CD14-positive monocyte (primary cell): ENCODE measurements at regions not wholly inside any gene's neighbourhood (a gene's known extent, or its start where the extent isn't known, plus 50 kb on each side); places are given as distances from the start of the nearest gene placed in this dataset.

ENCODE experiments used
- DNase-seq, 3 donors: peaks; one replicate each; pipeline ENCODE4 v3.0.0-alpha.2; 2011 to 2022
- H2AFZ ChIP-seq: 2 replicates; pipeline ENCODE4 v1.6.0; 2012; ENCODE audit warnings: mild to moderate bottlenecking, low read depth, low read length, inconsistent platforms; ENCODE audit not compliant: insufficient read depth, poor library complexity, severe bottlenecking
- H3K27ac ChIP-seq, 2 donors: 1 replicate in 1 of 2; 2 replicates in 1 of 2; pipeline ENCODE4 v1.5.1; 2012 to 2013; ENCODE audit warnings: low read length in 2 of 2, control low read depth in 1 of 2, inconsistent platforms in 1 of 2, low read depth in 1 of 2, mild to moderate bottlenecking in 1 of 2
- H3K27me3 ChIP-seq, 2 donors: one replicate each; pipeline versions ENCODE4 v1.6.0 to v1.6.1; 2011 to 2013; ENCODE audit warnings: low read length in 2 of 2; ENCODE audit not compliant: control insufficient read depth in 2 of 2, insufficient read depth in 2 of 2
- H3K36me3 ChIP-seq, 2 donors: replicated peaks in 1 of 2; 1 replicate in 1 of 2; 2 replicates in 1 of 2; pipeline versions ENCODE4 v1.5.1 to v1.6.1; 2012 to 2013; ENCODE audit warnings: low read length in 2 of 2, control low read depth in 1 of 2, inconsistent platforms in 1 of 2, mild to moderate bottlenecking in 1 of 2; ENCODE audit not compliant: insufficient read depth in 2 of 2, control insufficient read depth in 1 of 2
- H3K4me1 ChIP-seq, 2 donors: 1 replicate in 1 of 2; 2 replicates in 1 of 2; pipeline versions ENCODE4 v1.5.1 to v1.6.1; 2012 to 2013; ENCODE audit warnings: low read length in 2 of 2, control low read depth in 1 of 2, inconsistent platforms in 1 of 2, mild to moderate bottlenecking in 1 of 2, moderate library complexity in 1 of 2; ENCODE audit not compliant: insufficient read depth in 2 of 2, control insufficient read depth in 1 of 2
- H3K4me2 ChIP-seq: replicated peaks from 2 replicates; pipeline ENCODE3; 2012; ENCODE audit warnings: low read length, moderate library complexity, mild to moderate bottlenecking; ENCODE audit not compliant: poor library complexity, severe bottlenecking; ENCODE audit errors: extremely low read depth
- H3K4me3 ChIP-seq, 3 experiments: fragments of 200-600 bp in 1 of 3; sonication (generic) in 1 of 3; replicated peaks in 1 of 3; 1 replicate in 2 of 3; 2 replicates in 1 of 3; pipeline ENCODE4 v1.5.1; 2011 to 2013; ENCODE audit warnings: low read length in 3 of 3, mild to moderate bottlenecking in 3 of 3, control low read depth in 2 of 3, low read depth in 2 of 3, inconsistent platforms in 1 of 3, moderate library complexity in 1 of 3
- H3K79me2 ChIP-seq: 2 replicates; pipeline ENCODE4 v1.6.0; 2012; ENCODE audit warnings: mild to moderate bottlenecking, control low read depth, inconsistent platforms, low read length, moderate library complexity; ENCODE audit not compliant: insufficient read depth
- H3K9ac ChIP-seq: 2 replicates; pipeline ENCODE4 v1.6.0; 2017; ENCODE audit warnings: low read length, mild to moderate bottlenecking; ENCODE audit not compliant: insufficient read depth, poor library complexity, severe bottlenecking
- H3K9me3 ChIP-seq, 2 donors: replicated peaks in 1 of 2; 1 replicate in 1 of 2; 2 replicates in 1 of 2; pipeline versions ENCODE4 v1.5.1 to v1.6.1; 2012 to 2013; ENCODE audit warnings: low read length in 2 of 2, control low read depth in 1 of 2; ENCODE audit not compliant: control insufficient read depth in 1 of 2, insufficient read depth in 1 of 2
- H4K20me1 ChIP-seq: 2 replicates; pipeline ENCODE4 v1.6.0; 2012; ENCODE audit warnings: mild to moderate bottlenecking, low read length, control low read depth, moderate library complexity; ENCODE audit not compliant: insufficient read depth
- H3K27ac Mint-ChIP-seq, 7 donors: one replicate each; pipeline ENCODE4 v1.8.0; 2020; ENCODE audit warnings: mild to moderate bottlenecking in 7 of 7, mixed read lengths in 7 of 7, moderate library complexity in 6 of 7, inconsistent platforms in 2 of 7
- H3K27me3 Mint-ChIP-seq, 3 donors: one replicate each; pipeline ENCODE4 v1.8.0; 2021 to 2022; ENCODE audit warnings: low read depth in 3 of 3, mild to moderate bottlenecking in 3 of 3, mixed read lengths in 3 of 3, moderate library complexity in 3 of 3, inconsistent platforms in 1 of 3
- H3K36me3 Mint-ChIP-seq, 2 donors: one replicate each; pipeline ENCODE4 v1.8.0; 2020; ENCODE audit warnings: mixed read lengths in 2 of 2, inconsistent platforms in 1 of 2, mild to moderate bottlenecking in 1 of 2
- H3K4me1 Mint-ChIP-seq: one replicate; pipeline ENCODE4 v1.8.0; 2020; ENCODE audit warnings: mild to moderate bottlenecking, mixed read lengths
- H3K4me3 Mint-ChIP-seq, 2 donors: one replicate each; pipeline ENCODE4 v1.8.0; 2020; ENCODE audit warnings: mild to moderate bottlenecking in 2 of 2, mixed read lengths in 2 of 2, moderate library complexity in 1 of 2
- H3K9me3 Mint-ChIP-seq, 7 donors: one replicate each; pipeline ENCODE4 v1.8.0; 2020 to 2022; ENCODE audit warnings: mixed read lengths in 7 of 7, mild to moderate bottlenecking in 6 of 7, moderate library complexity in 6 of 7, inconsistent platforms in 2 of 7
- WGBS: methylation state at CpG from one replicate; pipeline ENCODE4 v1.1.5; 2013; ENCODE audit warnings: missing lambda C conversion rate; ENCODE audit not compliant: insufficient coverage; 5-methylcytosine and 5-hydroxymethylcytosine counted together
- intact Hi-C, 2 donors: fragments of 100-400 bp; cut with micrococcal nuclease; formaldehyde crosslinking; loops; one replicate each; pipeline versions ENCODE4 v1.15.0 to v1.15.1; 2023
- TF ChIP-seq, protein P1 (sequence below): fragments of 200-600 bp; IDR thresholded peaks from one replicate; pipeline ENCODE4 v1.8.0; 2022; ENCODE audit warnings: antibody characterized with exemption, mild to moderate bottlenecking

DNA sequence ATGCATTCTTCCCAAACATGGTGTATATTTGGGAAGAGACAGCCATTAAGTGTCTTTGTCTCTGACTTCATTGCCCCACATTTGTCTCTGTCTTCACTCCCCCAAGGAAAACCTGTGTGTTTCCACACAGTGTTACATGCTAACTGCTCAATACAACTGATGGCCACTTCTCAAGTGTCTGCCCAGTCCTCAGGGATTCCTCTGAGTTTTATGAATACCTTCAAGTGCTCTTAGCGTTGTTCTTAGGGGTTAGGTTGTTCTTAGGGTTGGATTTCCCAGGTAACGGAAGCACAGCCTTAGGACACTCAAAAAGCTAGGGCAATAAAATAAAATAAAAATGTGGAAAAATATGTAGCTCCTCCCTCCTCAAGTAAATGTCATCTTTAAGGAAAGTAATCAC, 64.7 kb upstream of the PLAC8 start:
- Histone ChIP-seq H4K20me1 (no peaks in the 10 kb centered on the region), H3K9me3 (no peaks in the 10 kb centered on the region), H3K4me1 (peaks cover 25 to 28% of the 10 kb centered on the region in 2 donors), H3K4me3 (no peak overlapping the region), H3K36me3 (no peaks in the 10 kb centered on the region), H2AFZ (no peak overlapping the region), H3K79me2 (no peaks in the 10 kb centered on the region), H3K27ac (no peak overlapping the region), H3K9ac (no peak overlapping the region), H3K4me2 (no peak overlapping the region), H3K27me3 (no peaks in the 10 kb centered on the region)
- DNase-seq: no peak
- Mint-ChIP-seq H3K9me3 (no peaks in the 10 kb centered on the region), H3K27me3 (no peaks in the 10 kb centered on the region), H3K36me3 (no peaks in the 10 kb centered on the region), H3K27ac (peak overlapping the region in 2 of 7 donors; percentile 21 to 42), H3K4me3 (no peak overlapping the region), H3K4me1 (peaks cover 29% of the 10 kb centered on the region)
- TF ChIP-seq, protein P1, sequence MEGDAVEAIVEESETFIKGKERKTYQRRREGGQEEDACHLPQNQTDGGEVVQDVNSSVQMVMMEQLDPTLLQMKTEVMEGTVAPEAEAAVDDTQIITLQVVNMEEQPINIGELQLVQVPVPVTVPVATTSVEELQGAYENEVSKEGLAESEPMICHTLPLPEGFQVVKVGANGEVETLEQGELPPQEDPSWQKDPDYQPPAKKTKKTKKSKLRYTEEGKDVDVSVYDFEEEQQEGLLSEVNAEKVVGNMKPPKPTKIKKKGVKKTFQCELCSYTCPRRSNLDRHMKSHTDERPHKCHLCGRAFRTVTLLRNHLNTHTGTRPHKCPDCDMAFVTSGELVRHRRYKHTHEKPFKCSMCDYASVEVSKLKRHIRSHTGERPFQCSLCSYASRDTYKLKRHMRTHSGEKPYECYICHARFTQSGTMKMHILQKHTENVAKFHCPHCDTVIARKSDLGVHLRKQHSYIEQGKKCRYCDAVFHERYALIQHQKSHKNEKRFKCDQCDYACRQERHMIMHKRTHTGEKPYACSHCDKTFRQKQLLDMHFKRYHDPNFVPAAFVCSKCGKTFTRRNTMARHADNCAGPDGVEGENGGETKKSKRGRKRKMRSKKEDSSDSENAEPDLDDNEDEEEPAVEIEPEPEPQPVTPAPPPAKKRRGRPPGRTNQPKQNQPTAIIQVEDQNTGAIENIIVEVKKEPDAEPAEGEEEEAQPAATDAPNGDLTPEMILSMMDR: no peak
- no CpG with 5 or more reads among the region's 2 CpGs for WGBS
- intact Hi-C loops: no loop called here

DNA sequence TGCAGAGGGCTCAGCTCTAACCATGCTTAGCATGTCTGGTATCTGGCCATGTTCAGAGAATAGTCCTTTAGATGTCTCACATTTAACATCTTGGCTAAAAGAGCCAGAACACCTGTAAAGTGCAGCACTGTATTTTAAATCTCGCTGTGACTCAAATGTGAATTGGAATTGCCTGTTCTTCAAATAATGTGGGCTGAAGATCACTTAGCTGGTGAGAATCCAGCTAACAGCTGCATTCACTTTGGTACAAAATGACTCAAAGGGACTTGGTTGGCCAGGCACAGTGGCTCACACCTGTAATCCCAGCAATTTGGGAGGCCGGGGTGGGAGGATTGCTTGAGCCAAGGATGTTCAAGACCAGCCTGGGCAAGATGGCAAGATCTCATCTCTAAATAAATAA, 63.5 kb upstream of the PLAC8 start:
- H3K9ac ChIP-seq: no peak overlapping the region
- no peaks in the 10 kb centered on the region for H3K36me3 ChIP-seq
- no peaks in the 10 kb centered on the region for H3K27me3 Mint-ChIP-seq
- no peaks in the 10 kb centered on the region for H3K79me2 ChIP-seq
- H3K9me3 Mint-ChIP-seq: no peaks in the 10 kb centered on the region
- H3K27ac ChIP-seq: no peak overlapping the region
- peaks cover 0 to 3% of the 10 kb centered on the region in 2 donors for H3K36me3 Mint-ChIP-seq
- no peak overlapping the region for H3K27ac Mint-ChIP-seq
- no peak overlapping the region for H3K4me3 Mint-ChIP-seq
- peaks cover 35 to 39% of the 10 kb centered on the region in 2 donors for H3K4me1 ChIP-seq
- H3K9me3 ChIP-seq: no peaks in the 10 kb centered on the region
- no peaks in the 10 kb centered on the region for H3K27me3 ChIP-seq
- no peak overlapping the region for H2AFZ ChIP-seq
- no peak overlapping the region for H3K4me3 ChIP-seq
- 30% methylated on average over 1 of the region's 2 CpGs for WGBS
- TF ChIP-seq, protein P1: no peak
- DNase-seq: no peak
- H4K20me1 ChIP-seq: no peaks in the 10 kb centered on the region
- peaks cover 39% of the 10 kb centered on the region for H3K4me1 Mint-ChIP-seq
- H3K4me2 ChIP-seq: no peak overlapping the region
- intact Hi-C loops: no loop called here
